ENCODE measurements at regions not wholly inside any gene's neighbourhood (a gene's known extent, or its start where the extent isn't known, plus 50 kb on each side); places are given as distances from the start of the nearest gene placed in this dataset.

DNA sequence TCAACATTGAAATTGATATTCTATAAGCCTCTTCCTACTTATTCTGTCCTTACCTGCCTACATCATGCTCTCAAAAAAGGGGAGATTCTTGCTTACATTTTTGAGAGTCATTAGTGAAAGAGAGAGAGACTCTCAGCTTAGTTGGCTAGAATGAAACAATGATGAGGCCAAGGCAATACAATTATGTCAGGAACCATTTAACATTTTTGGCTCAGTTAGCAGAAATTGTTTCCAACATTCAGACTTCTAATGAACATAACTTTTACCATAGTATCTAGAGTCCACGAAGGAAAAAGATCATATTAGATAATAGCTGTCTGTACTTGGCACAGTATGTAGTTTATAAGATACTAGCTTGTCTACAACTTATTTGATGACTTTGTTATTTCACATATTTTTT lies 263.7 kb upstream of the ARX start:
- ChIA-PET RAD21 (ENCODE audit: unreplicated experiment) (no interaction called here), SMC1A (ENCODE audit: uncharacterized antibody, unreplicated experiment) (no interaction called here), POLR2A (interaction anchor here (0.6 kb wide), 1 partner anchor 465 kb away, joined by 3 read pairs; no protein-coding TSS in a partner anchor), CTCF (interaction anchor here (1.5 kb wide), 1 partner anchor 10 kb away, joined by 3 read pairs; no protein-coding TSS in a partner anchor)
- DNase-seq (ENCODE audit: low read depth, low spot score) (no peak), ATAC-seq (no peak), FAIRE-seq (no peak)
- Histone ChIP-seq H3K4me1 (ENCODE audit: control insufficient read depth, insufficient read depth, low read length) (no peaks in the 10 kb centered on the region), H3K36me3 (ENCODE audit: control insufficient read depth in 2 of 2, insufficient read depth in 2 of 2, low read length in 1 of 2) (no peaks in the 10 kb centered on the region), H2AFZ (ENCODE audit: control insufficient read depth, low read depth, low read length) (no peak overlapping the region), H3K27me3 (replicated peaks in 1 of 2; ENCODE audit: control insufficient read depth in 2 of 2, insufficient read depth in 2 of 2, low read length in 1 of 2) (no peaks in the 10 kb centered on the region), H3K9me3 (replicated peaks; ENCODE audit: control insufficient read depth, insufficient read depth, low read length) (no peaks in the 10 kb centered on the region), H3K4me3 (no peak overlapping the region), H3K9ac (ENCODE audit: control insufficient read depth, insufficient read depth, low read length) (no peak overlapping the region), H3K4me2 (ENCODE audit: control insufficient read depth, insufficient read depth) (no peak overlapping the region), H3K79me2 (ENCODE audit: control insufficient read depth, insufficient read depth, low read length) (no peaks in the 10 kb centered on the region), H4K20me1 (ENCODE audit: control insufficient read depth, insufficient read depth) (no peaks in the 10 kb centered on the region), H3K27ac (ENCODE audit: control insufficient read depth, insufficient read depth) (no peak overlapping the region)
- 0% methylated on average over 1 of the region's 1 CpG for WGBS (ENCODE audit: insufficient coverage, insufficient replicate concordance, low lambda C conversion rate, missing lambda C conversion rate)
- in situ Hi-C loops (cut with MboI) (no loop called here), intact Hi-C loops (cut with micrococcal nuclease; ENCODE audit: unreplicated experiment) (no loop called here)
- TF ChIP-seq, protein P1, sequence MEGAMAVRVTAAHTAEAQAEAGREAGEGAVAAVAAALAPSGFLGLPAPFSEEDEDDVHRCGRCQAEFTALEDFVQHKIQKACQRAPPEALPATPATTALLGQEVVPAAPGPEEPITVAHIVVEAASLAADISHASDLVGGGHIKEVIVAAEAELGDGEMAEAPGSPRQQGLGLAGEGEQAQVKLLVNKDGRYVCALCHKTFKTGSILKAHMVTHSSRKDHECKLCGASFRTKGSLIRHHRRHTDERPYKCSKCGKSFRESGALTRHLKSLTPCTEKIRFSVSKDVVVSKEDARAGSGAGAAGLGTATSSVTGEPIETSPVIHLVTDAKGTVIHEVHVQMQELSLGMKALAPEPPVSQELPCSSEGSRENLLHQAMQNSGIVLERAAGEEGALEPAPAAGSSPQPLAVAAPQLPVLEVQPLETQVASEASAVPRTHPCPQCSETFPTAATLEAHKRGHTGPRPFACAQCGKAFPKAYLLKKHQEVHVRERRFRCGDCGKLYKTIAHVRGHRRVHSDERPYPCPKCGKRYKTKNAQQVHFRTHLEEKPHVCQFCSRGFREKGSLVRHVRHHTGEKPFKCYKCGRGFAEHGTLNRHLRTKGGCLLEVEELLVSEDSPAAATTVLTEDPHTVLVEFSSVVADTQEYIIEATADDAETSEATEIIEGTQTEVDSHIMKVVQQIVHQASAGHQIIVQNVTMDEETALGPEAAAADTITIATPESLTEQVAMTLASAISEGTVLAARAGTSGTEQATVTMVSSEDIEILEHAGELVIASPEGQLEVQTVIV (IDR thresholded peaks at IDR 0.05; ENCODE audit: borderline replicate concordance, partially characterized antibody) = no peak
- TF ChIP-seq TBL1XR1 (IDR thresholded peaks at IDR 0.05; ENCODE audit: low read depth, low read length) = no peak
- TF ChIP-seq ASH2L (IDR thresholded peaks at IDR 0.05; ENCODE audit: borderline replicate concordance, low read depth) = no peak
- TF ChIP-seq NFYB (IDR thresholded peaks at IDR 0.05; ENCODE audit: insufficient read depth, low read depth, low read length) = no peak
- TF ChIP-seq, protein P2, sequence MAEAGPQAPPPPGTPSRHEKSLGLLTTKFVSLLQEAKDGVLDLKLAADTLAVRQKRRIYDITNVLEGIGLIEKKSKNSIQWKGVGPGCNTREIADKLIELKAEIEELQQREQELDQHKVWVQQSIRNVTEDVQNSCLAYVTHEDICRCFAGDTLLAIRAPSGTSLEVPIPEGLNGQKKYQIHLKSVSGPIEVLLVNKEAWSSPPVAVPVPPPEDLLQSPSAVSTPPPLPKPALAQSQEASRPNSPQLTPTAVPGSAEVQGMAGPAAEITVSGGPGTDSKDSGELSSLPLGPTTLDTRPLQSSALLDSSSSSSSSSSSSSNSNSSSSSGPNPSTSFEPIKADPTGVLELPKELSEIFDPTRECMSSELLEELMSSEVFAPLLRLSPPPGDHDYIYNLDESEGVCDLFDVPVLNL (IDR thresholded peaks at IDR 0.05; ENCODE audit: low read depth, low read length) = no peak
- no peak for TF ChIP-seq RB1 (IDR thresholded peaks at IDR 0.05; ENCODE audit: borderline replicate concordance)
- no peak for TF ChIP-seq MEF2B (IDR thresholded peaks at IDR 0.05; ENCODE audit: partially characterized antibody, poor library complexity, severe bottlenecking)
- TF ChIP-seq NRF1 (conservative IDR thresholded peaks at IDR 0.05; ENCODE audit: low read depth, low read length) = no peak
- TF ChIP-seq, protein P3, sequence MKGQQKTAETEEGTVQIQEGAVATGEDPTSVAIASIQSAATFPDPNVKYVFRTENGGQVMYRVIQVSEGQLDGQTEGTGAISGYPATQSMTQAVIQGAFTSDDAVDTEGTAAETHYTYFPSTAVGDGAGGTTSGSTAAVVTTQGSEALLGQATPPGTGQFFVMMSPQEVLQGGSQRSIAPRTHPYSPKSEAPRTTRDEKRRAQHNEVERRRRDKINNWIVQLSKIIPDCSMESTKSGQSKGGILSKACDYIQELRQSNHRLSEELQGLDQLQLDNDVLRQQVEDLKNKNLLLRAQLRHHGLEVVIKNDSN (IDR thresholded peaks at IDR 0.05; ENCODE audit: borderline replicate concordance, extremely low read length, insufficient read depth, low read depth, low read length) = no peak
- TF ChIP-seq, protein P4, sequence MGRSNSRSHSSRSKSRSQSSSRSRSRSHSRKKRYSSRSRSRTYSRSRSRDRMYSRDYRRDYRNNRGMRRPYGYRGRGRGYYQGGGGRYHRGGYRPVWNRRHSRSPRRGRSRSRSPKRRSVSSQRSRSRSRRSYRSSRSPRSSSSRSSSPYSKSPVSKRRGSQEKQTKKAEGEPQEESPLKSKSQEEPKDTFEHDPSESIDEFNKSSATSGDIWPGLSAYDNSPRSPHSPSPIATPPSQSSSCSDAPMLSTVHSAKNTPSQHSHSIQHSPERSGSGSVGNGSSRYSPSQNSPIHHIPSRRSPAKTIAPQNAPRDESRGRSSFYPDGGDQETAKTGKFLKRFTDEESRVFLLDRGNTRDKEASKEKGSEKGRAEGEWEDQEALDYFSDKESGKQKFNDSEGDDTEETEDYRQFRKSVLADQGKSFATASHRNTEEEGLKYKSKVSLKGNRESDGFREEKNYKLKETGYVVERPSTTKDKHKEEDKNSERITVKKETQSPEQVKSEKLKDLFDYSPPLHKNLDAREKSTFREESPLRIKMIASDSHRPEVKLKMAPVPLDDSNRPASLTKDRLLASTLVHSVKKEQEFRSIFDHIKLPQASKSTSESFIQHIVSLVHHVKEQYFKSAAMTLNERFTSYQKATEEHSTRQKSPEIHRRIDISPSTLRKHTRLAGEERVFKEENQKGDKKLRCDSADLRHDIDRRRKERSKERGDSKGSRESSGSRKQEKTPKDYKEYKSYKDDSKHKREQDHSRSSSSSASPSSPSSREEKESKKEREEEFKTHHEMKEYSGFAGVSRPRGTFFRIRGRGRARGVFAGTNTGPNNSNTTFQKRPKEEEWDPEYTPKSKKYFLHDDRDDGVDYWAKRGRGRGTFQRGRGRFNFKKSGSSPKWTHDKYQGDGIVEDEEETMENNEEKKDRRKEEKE (IDR thresholded peaks at IDR 0.05) = no peak
- no peak for TF ChIP-seq JUND (IDR thresholded peaks at IDR 0.05; ENCODE audit: low read depth, low read length)
- no peak for TF ChIP-seq ZNF24 (IDR thresholded peaks at IDR 0.05)
- no peak for TF ChIP-seq RFX5 (IDR thresholded peaks at IDR 0.05; ENCODE audit: low read depth, low read length)
- no TSS peak for BruUV-seq (replicated peaks)
